Skin of body (tissue), 1 donor: ENCODE measurements at regions not wholly inside any gene's neighbourhood (a gene's known extent, or its start where the extent isn't known, plus 50 kb on each side); places are given as distances from the start of the nearest gene placed in this dataset.
"Not testable (repeated sequence)": the region's sequence is repeated elsewhere in the genome, so short reads cannot be mapped to it uniquely, and the experiment has no call there.

Source experiments
- DNase-seq: peaks from one replicate; lab custom pipeline; 2025; lab: John Stamatoyannopoulos, UW

DNA sequence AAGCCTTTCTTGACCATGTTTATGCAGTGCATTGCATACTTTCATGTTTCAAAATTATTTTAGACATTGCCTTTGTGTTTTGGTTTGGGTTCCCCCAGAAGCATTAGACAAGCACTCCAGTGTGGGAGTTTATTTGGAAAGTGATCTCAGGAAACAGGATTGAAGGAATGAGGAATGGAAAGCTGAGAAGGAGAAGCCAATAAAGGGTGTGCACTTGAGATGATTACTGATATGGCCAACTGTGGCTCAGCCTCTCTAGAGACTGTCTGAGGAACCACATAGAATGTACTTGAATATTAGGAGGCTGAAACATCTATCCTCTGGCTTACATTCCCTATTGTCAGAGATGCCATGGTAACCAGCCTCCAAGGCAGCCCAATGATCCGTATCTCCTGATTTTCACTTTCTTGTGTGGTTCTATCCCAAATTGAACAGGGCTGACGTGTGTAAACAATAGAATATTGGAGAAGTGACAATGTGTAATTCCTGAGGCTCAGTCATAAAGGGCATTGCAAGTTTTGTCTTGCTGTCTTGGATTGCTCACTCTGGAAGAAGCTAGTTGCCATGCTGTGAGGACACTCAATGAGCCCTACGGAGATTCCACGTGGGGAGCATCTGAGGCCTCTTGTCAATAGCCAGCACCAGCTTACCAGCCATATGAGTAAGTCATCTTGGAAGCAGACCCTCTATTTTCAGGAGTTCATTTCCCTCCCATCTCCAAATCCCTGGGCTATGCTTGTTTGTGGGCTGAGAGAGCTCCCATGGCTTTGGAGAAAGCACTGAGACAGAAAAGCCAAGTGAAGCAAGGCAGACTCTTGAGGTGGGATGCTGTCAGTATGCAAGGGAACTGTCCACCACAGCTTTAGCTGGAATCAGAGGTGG, 84.7 kb downstream of the SCN11A start:
- DNase-seq, result no peak

DNA sequence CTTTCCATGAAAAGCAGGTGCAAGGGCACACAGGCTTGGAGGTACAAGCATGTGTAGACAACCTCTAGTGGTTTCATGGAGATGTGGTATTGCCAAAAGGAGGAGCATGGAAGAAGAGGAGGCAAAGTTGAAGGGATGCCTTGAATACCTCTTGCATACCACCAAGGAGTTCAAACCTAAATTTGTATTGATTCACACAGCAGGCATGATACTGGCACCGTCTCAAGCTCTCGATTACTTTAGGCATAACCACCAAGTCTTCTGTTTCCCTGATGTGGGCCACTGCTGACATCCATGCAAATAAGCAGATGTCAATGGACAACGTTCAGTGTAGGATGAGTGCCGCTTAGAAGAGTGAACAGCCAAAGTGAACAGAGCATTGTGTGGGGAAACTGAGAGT, 87.1 kb downstream of the SCN11A start:
- no peak for DNase-seq

DNA sequence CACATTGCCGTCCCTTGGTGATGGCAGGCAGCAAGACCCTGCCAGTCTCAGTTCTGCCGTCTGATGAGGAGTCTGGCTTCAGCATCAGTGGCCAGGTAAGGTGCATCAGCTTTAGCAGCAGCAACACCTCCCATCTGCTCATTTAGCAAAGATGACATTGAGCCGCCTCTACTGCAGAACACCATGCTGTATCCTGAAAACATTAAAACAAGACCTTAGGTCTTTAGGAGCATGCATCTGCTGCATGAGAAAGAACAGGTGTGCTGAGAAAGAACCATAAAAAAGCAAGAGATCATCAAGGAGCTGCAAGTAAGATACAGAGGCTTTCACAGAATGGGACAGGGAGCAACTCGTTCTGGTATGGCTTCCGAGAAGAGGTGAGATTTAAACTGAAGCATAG, 87.5 kb downstream of the SCN11A start:
- DNase-seq, result no peak

DNA sequence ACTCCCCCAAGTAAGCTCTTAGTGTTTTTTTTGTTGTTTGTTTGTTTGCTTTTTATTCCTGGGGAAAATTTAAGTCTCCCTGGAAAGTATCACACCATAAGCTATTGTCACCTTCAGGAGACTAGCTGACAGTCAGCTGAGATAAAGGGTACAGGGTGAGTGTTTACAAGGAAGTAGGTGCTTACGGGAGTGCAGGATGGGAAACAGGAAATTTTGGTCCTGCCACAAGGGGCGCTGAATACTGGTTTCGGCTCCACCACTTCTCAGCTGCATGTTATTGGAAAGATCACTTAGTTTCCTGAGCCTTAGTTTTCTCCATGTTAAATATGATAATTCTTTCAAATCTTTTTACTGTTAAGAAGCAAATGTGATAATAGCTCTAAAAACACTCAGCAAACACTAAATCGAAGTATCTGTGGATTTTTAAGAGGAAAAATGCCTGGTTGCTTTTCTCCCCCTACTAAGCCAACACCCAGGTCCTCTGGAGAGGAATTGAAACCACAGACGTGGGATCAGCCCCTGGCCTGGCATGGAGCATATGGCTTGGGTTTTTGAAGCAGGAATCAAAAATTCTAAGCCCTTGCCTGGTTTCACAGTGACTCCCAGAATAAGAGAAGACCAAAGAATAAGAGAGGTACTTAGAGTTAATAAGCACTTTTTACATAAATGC, 90.7 kb downstream of the SCN11A start:
- DNase-seq, result no peak

DNA sequence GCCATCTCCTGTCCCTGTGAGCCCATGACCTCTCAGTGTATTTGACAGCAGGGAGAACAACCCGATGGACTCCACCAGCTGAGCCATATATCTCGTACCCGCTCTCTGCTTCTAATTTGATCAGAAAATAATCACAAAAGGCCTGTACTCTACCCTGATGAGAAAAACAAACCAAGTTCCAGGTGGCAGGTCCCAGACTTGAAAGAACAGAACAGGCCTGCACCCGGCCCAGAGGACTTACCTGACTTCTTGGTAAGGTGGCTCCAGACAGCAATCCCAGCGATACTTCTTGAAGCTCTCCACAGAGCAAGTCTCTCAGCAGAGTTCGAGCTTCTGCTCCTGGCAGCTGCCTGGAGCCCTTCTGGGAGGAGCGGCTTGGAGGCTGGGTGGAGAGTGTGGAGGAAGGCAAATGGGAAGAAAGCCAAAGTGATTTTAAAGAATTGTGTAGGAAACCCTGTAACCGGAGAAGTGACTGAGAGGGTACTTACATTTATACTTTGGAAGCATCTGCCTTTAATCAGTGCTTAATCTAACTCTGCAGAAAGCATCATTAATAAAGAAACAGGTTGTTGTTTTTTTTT, 91.6 kb downstream of the SCN11A start:
- DNase-seq, result no peak

DNA sequence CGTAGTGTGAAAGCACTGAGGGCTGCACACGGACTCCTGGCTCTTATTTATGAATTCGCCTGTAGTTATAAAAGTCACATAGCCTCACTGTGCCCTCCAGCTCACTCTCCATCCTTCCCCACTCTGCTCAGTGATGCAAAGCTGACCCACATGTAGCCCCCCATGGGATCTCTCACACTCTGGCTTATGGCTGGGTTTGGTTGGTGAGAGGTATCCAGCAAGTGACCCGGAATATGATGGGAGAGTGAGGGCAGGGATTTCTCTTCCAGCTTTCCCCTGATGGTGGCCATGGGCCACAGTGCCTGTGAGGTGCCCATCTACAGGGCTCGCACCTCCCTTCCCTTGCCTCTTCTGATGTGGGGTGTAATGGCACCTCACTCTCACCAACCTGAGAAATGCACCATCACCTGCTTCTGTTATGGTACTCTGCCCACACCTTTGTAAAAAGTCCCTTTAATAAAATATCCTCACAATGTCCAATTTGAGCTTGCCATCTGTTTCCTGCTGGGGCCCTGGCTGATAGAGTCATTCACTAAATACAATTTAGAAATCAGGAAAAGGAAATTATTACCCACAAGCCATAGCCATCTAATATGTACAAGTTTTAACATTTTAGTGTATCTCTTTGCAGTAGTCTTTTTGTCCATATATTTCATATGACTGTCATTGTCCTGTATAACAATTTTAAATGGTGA, 93.6 kb downstream of the SCN11A start:
- DNase-seq, result no peak

DNA sequence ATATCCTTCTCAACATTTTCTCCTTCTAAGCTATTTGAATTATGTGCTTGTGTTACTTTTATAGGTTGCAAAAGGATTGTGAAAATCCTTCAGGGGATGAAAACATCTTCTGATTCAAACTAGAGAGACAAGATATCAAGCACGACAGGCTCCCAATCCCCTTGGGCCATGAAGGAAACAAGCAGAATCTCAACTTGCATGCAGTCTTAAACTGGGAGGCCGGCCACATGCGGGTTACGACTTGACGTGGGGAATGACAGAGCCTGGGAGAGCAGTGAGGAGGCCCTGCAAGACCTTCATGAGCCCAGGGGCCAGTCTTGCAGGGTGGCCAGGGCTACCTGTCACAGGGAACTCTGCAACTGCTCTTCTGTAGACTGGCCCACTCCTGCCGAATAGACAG, 94.4 kb downstream of the SCN11A start:
- no peak for DNase-seq

DNA sequence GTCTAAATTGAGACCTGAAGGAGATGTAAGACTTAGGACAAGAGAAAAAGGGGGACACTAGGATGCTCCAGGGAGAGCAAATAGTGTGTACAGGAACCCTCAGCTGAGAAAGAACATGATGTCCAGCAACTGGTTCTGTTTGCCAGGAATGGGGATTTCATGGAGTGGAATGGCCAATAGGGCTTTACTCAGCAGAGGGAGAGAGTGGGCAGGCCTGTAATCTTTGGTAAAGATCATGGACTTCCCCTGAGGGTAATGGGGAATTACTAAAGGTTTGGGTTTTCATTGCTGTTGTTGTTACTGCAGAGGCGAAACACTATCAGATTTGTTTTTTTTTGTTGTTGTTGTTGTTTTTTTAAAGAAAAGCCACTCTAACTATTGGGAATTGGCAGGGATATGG, 99.0 kb downstream of the SCN11A start:
- no peak for DNase-seq

DNA sequence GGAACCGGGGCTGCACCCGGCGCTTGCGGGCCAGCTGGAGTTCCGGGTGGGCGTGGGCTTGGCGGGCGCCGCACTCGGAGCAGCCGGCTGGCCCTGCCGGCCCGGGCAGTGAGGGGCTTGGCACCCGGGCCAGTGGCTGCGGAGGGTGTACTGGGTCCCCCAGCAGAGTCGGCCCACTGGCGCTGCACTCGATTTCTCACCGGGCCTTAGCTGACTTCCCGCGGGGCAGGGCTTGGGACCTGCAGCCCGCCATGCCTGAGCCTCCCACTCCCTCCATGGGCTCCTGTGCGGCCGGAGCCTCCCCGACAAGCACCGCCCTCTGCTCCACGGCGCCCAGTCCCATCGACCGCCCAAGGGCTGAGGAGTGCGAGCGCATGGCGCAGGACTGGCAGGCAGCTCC, 100.6 kb downstream of the SCN11A start:
- not testable (repeated sequence) for DNase-seq

DNA sequence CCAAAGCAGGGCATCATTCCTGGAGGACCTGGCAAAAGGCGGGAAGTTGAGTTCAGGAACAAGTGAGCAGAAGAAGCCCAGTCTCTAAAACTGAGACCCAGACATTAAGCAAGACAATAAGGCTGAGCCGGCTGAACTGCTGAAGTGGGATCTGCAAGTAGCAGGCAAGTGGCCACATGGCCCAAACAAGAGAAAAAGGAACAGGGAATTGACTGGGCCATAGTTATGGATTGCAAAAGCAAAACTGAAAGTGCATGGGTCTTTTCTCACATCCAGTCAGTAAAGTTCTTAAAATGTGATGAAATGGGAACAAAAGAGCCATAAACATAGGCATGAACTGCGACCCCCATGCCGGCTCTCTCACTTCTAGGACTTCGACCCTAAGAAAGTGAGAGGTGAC, 101.2 kb downstream of the SCN11A start:
- no peak for DNase-seq

DNA sequence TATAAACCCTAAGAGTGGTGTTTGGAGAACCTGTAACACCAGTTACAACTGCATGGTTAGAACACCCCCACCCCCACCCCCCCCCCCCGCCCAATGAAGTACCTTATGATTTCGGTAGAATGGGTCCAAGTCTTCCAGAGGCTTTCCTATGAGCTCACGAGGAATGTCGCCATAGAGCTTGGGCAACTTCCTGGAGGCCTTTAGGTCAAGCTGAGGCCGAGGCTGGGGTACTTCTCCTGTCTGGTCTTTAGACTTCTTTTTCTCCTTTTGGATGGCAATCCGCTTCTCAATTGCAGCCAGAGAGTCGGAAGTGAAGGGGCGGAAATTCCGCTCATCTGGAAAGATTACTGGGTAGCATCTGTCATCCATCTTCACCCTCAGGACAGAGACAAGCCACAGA, 101.8 kb downstream of the SCN11A start:
- no peak for DNase-seq

DNA sequence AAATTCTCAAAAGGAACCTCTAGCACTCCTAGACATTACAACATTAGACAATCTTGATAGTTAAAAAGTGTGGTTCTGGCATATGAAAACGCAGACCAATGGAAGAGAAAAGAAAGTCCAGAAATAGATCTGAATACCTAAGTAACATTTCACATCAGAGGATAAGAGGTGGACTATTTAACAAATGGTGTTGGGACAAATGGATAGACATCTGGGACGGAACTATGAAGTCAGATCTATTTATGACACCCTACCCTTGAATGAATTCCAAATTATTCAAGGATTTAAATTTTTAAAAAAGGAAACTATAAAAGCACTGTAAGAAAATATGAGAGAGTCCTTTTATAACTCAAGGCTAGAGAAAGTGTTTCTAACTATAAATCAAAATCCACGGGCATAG, 111.3 kb downstream of the SCN11A start:
- DNase-seq, result no peak

DNA sequence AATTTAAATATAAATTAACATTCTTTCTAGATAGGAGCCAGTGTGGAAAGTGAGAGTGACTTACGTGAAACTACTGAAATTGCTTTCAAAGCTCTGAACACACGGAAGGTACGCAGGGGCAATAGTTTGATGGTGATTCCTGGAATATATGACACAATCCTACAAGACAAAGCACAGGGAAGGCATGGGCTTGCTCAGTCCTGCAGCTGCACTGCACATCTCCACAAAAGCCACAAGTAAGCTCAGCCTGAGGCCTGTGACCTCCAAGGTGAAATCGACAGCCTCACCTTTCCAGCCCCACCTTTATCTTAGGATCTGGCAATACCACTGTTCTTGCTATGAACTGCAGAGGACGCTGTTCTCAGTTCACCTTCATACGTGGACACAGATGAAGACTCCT, 109.3 kb upstream of the SCN10A start:
- DNase-seq, result no peak

DNA sequence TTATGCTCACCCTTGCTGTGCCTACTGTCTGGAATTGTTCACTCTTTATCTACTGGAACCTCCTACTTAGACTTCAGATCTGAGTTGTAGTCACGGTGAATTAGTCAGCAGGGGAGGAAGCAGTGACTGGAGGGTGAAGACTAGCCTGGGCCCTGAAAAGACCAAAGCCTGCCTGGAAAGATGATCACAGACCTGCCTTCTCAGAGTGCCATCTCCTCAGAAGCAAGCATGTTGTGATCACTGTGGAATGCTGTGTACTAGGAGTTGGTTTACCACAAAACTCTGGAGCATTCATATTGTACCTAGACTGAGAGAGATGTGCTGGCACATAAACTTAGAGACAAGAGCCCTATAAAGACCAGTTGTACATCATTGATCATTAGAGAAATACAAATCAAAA, 100.7 kb upstream of the SCN10A start:
- DNase-seq, result no peak

DNA sequence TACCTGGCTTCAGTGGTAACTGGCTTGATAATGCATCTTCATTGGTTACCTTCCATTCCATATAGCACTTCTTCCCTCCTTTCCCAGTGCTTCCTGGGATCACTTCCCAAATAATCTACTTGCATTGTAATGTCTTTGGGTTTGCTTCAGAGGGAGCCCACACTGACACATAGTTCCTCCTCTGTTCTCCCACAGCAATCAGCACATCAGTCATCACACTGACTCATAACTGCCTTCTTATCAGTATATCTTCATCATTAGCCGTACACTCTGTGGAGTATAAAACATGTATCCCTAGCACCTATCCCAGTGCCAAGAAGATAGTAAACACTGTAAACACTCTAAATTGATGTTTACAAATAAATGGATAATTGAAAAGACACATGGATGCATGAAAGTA, 91.4 kb upstream of the SCN10A start:
- no peak for DNase-seq

DNA sequence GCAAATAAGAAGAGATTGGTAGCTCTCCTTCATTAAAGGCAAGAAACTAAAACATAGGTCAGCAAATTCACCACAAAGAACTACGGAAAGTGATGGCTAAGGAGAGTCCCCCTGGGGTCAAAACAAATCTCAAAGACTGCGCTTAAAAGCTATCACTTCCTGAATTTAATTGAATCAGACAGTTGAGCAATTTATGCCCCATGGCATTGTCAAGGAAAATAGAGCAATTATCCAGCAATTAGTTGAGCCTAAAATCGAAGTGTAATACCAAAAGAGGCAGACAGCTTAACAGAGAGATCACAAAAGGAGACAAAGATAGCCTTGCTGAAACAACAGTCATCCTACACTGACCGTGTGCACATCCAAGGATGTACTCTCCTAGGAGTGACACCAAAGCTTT, 74.4 kb upstream of the SCN10A start:
- no peak for DNase-seq

DNA sequence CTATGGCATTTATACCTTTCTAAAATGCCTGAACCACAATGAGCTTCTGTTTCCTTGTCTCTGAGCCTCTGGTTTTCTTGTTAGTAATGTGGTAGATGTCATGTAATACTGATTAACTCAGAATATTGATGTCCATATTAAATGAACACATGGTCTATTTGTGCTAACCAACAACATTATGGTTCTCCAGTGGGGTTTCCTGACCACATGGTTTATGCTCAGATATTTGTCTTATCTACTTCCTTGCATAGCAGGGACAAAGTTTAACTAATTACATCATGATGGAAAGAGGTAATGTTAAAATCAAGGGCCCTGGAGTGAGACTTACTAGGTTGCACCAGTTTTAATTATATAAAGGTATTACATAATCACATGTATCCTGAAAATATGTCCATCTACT, 62.6 kb upstream of the SCN10A start:
- DNase-seq, result no peak
